ENCODE measurements at regions not wholly inside any gene's neighbourhood (a gene's known extent, or its start where the extent isn't known, plus 50 kb on each side); places are given as distances from the start of the nearest gene placed in this dataset.
A peak's percentile ranks its signal among the peaks of the same experiment; 100 is the strongest.

DNA sequence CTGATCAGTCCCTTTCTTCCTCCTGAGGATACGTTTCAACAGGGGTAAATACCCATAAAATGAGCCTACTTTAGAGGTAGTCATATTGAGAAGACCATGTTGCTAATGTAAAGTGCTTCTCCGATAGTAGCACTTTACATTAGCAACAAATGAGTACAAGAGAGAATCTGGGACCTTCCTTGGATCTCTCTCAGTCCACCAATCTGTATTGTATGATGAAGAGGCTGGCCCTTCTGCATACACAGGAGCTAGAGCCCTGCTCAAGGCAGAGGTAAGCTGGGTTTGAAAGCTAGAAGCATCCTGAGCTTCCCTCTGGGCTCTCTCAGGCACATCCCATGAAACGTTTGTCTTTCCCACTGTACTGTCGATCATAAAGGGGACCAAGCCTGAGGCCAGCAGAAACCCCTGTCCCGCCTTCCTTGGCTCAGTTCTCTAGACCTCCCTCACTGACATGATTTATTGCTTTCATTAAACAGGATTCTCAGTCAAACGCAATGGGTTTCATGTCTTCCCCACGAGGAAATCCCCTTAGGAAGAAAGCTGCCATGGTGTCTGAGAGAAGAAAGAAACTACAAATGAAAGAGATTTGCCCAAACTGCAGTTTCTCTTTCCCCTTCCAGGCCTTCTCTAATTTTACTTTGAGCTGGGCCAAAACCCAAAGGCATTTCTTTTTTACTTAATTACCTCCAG is 62.8 kb upstream of the BCAR3 start:
- DNase-seq (ENCODE audit: low read depth): no peak

DNA sequence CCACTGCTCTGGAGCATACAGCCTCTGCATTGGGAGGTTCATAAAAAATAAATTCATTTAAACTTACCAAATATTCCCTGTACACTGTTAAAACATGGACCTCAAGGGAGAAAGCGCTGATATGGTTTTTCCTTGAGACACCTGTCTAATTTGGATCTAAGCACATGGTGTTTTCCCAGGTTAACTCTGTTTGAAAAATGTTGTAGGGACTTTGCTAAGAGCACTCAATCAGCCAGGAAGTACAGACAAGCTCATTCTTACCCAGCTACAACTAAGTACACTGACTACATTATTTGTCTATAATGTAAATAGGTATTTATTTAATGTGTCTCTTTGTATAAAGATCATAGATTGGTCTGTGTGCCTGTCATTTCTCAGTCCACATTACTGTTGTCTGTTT is 61.8 kb upstream of the BCAR3 start:
- no peak for DNase-seq (ENCODE audit: low read depth)

- no peak for DNase-seq (ENCODE audit: low read depth)
These were observed 59.0 kb upstream of the BCAR3 start for GRCh38 chr1:93740601-93741031.

DNA sequence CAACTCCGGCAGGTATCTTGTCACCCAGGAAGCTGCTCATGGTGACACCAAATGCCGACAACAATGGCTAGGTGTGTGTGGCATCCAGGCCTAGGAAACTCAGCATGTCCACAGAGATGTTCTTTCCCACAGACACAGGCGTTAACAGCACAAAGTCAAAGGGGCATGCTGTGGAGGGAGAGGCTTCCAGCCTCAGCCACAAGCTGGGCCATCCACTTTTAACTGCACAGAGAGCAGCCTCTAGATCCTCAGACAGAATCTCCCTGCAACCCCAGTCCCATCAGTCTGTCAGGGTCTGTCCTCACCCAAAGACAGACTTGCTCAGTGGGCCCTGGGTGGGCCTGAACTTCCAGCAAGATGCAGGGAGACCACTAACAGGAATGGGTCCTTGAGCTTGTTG is 58.5 kb upstream of the BCAR3 start:
- DNase-seq (ENCODE audit: low read depth): no peak

DNA sequence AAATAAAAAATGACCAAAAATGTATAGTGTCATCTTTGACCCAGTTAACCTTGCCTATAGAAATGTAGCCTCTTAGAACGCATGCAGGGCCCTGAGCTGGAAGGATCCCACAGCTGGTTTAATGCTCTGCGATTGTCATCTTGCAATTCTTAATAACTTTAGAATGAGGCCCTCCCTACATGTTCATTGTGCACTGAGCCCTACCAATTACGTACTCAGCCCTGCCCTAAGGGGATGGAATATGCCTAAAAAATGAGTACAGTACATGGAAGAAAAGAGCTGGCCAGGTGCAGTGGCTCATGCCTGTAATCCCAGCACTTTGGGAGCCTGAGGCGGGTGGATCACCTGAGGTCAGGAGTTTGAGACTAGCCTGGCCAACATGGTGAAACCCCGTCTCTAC is 57.8 kb upstream of the BCAR3 start:
- DNase-seq (ENCODE audit: low read depth): no peak

DNA sequence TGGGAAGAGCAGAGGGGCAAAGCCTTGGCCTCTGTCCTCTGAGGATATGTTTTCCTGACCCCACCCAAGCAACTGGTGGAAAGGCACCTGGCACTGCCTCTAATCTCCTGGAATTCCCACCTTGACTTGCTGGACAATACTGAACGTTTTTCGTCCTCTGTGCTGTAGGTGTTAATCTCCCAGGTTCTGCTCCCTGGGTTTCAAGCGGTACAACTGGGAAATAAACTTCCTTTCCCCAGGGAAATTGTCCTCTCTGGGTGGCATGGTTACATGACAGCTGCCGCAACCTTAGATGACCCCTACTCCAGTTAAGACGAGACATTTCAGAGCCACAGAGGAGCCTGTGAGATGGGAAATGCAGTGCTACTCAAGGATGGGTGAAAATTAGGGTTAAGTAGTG is 57.3 kb upstream of the BCAR3 start:
- no peak for DNase-seq (ENCODE audit: low read depth)

DNA sequence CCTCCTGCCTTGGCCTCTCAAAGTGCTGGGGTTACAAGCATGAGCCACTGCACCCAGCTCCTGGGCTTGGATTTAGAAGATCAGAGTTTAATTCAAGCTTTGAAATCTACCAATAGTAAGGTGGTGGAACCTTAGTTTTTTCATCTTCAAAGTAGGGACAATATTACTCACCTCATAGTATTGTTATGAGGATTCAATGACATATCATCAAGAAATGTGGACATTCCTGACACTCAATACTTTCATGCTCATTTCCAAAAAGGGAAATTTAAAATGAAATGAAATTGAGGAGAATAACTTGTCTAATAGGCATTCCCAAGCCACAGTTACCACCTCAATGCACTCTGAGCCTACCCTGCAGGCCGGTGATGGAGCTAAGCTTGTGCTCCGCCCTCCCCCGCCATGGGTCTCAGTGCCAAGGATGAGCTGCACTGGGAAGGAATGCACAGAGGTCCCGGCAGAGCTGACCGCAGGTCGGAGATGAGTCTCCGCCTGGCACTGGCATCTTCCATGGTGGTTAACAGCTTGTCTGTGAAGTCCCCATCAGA is 56.5 kb upstream of the BCAR3 start:
- peak; percentile 68 for DNase-seq (ENCODE audit: low read depth)

DNA sequence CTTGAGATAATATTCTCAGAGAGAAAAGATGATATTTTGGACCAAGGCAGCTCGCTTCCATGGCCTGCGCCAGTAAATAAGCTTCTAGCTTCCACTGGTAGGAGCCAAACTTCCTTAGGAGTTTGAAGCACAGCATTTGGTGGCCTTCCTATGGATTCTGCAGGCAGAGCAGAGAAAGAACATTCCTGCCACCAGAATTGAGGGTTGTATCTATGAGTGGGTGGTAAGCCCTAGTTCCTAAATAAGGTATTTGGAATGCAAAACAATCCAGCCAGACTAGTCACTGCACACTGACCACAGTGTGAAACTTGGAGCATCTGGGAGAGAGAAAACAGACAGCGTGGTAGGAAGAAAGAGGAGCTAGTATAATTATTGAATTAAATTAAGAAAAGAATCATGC is 54.1 kb upstream of the BCAR3 start:
- peak; percentile 54 for DNase-seq (ENCODE audit: low read depth)

DNA sequence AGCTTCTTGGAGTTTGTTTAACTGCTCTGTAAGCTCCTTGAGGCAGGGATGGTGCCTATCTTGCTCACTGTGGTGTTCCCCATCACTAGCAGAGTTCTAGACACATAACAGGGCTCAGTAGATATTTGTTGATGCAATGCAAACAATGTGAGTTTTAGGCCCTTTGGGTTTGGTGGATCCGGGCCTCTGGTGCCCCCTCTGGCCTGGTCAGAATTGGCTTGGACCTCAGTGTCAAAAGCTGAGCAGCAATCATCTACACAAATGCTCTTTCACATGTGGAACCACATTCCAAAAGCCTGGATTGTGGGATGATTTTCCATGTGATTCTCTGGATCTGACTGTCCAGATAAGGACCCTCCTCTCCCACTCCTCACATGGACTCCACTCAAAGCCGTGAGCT is 53.4 kb upstream of the BCAR3 start:
- DNase-seq (ENCODE audit: low read depth): no peak

GRCh38 chr1:93733340-93733739 is 51.7 kb upstream of the BCAR3 start:
- no peak for DNase-seq (ENCODE audit: low read depth)

- DNase-seq (ENCODE audit: low read depth): no peak
These were observed 50.9 kb upstream of the BCAR3 start for GRCh38 chr1:93732514-93732913.

All from stromal cell of bone marrow (primary cell).